HepG2 (cell line): ENCODE measurements at regions not wholly inside any gene's neighbourhood (a gene's known extent, or its start where the extent isn't known, plus 50 kb on each side); places are given as distances from the start of the nearest gene placed in this dataset.

Source experiments
- KDM3A ChIP-seq: IDR thresholded peaks from 2 replicates; pipeline ENCODE4 v1.6.1; 2018; ENCODE audit warnings: low read depth, missing compliant biosample characterization
- MEIS2 ChIP-seq: sonication (generic); formaldehyde crosslinking; IDR thresholded peaks from 2 replicates; pipeline ENCODE4 v1.9.0; 2021; ENCODE audit warnings: mild to moderate bottlenecking, missing genetic modification reagents
- NCOA2 ChIP-seq: sonication (generic); formaldehyde crosslinking; IDR thresholded peaks from 2 replicates; pipeline ENCODE4 v1.8.0; 2022; ENCODE audit warnings: inconsistent platforms
- NFKB2 ChIP-seq: sonication (generic); formaldehyde crosslinking; IDR thresholded peaks from 2 replicates; pipeline ENCODE4 v1.4.0; 2020; ENCODE audit warnings: missing genetic modification reagents, borderline replicate concordance
- PTBP1 ChIP-seq: fragments of 200-400 bp; formaldehyde crosslinking; IDR thresholded peaks from 2 replicates; pipeline ENCODE4 v1.6.1; 2018; ENCODE audit warnings: low read length, low read depth; ENCODE audit not compliant: poor library complexity, severe bottlenecking
- TCF12 ChIP-seq, 2 experiments: fragments of 450-650 bp in 1 of 2; sonication (generic) in 1 of 2; formaldehyde crosslinking in 1 of 2; IDR thresholded peaks; 2 replicates each; pipeline versions ENCODE4 v1.6.1 to v1.8.0; 2017 to 2022; ENCODE audit warnings: antibody characterized with exemption in 1 of 2, mild to moderate bottlenecking in 1 of 2, missing genetic modification reagents in 1 of 2, moderate library complexity in 1 of 2
- THAP11 ChIP-seq: IDR thresholded peaks from 2 replicates; pipeline ENCODE4 v1.6.1; 2016; ENCODE audit warnings: missing biosample characterization, missing genetic modification reagents
- TRIM24 ChIP-seq: sonication (generic); formaldehyde crosslinking; IDR thresholded peaks from 2 replicates; pipeline ENCODE4 v1.8.0; 2022; ENCODE audit warnings: mild to moderate bottlenecking, missing genetic modification reagents
- ZBTB38 ChIP-seq: sonication (generic); formaldehyde crosslinking; IDR thresholded peaks from 2 replicates; pipeline ENCODE4 v1.5.1; 2020; ENCODE audit warnings: mild to moderate bottlenecking, missing genetic modification reagents
- ZNF235 ChIP-seq: sonication (generic); formaldehyde crosslinking; IDR thresholded peaks from 2 replicates; pipeline ENCODE4 v1.8.1; 2023; ENCODE audit warnings: mild to moderate bottlenecking, missing genetic modification reagents, borderline replicate concordance
- ZNF263 ChIP-seq: sonication (generic); formaldehyde crosslinking; IDR thresholded peaks from 2 replicates; pipeline ENCODE4 v1.4.0; 2020; ENCODE audit warnings: missing genetic modification reagents
- ZNF543 ChIP-seq: sonication (generic); formaldehyde crosslinking; IDR thresholded peaks from 2 replicates; pipeline ENCODE4 v1.4.0; 2020; ENCODE audit warnings: mild to moderate bottlenecking, missing genetic modification reagents
- ZNF556 ChIP-seq: sonication (generic); formaldehyde crosslinking; IDR thresholded peaks from 2 replicates; pipeline ENCODE4 v1.4.0; 2020; ENCODE audit warnings: mild to moderate bottlenecking, missing genetic modification reagents, borderline replicate concordance
- ZNF567 ChIP-seq: sonication (generic); formaldehyde crosslinking; IDR thresholded peaks from 2 replicates; pipeline ENCODE4 v1.8.1; 2023; ENCODE audit warnings: mild to moderate bottlenecking, missing genetic modification reagents, borderline replicate concordance
- ZNF569 ChIP-seq: sonication (generic); formaldehyde crosslinking; IDR thresholded peaks from 2 replicates; pipeline ENCODE4 v1.5.0; 2020; ENCODE audit warnings: mild to moderate bottlenecking, missing genetic modification reagents, moderate library complexity, borderline replicate concordance
- ZSCAN31 ChIP-seq: sonication (generic); formaldehyde crosslinking; IDR thresholded peaks from 2 replicates; pipeline ENCODE4 v1.5.0; 2020; ENCODE audit warnings: low read depth, mild to moderate bottlenecking, missing genetic modification reagents
- TF ChIP-seq, protein P1 (sequence below): sonication (generic); formaldehyde crosslinking; IDR thresholded peaks from 2 replicates; pipeline ENCODE4 v1.4.0; 2020; ENCODE audit warnings: missing genetic modification reagents, mild to moderate bottlenecking, borderline replicate concordance
- TF ChIP-seq, protein P2 (sequence below): sonication (generic); formaldehyde crosslinking; IDR thresholded peaks from 2 replicates; pipeline ENCODE4 v1.5.1; 2020; ENCODE audit warnings: missing genetic modification reagents, mild to moderate bottlenecking, borderline replicate concordance
- TF ChIP-seq, protein P3 (sequence below): sonication (generic); formaldehyde crosslinking; IDR thresholded peaks from 2 replicates; pipeline ENCODE4 v1.5.0; 2020; ENCODE audit warnings: missing genetic modification reagents
- TF ChIP-seq, protein P4 (sequence below): sonication (generic); formaldehyde crosslinking; IDR thresholded peaks from 2 replicates; pipeline ENCODE4 v1.5.0; 2020; ENCODE audit warnings: missing genetic modification reagents
- TF ChIP-seq, protein P5 (sequence below): sonication (generic); formaldehyde crosslinking; IDR thresholded peaks from 2 replicates; pipeline ENCODE4 v1.5.0; 2020; ENCODE audit warnings: missing genetic modification reagents, mild to moderate bottlenecking, borderline replicate concordance
- TF ChIP-seq, protein P6 (sequence below): sonication (generic); formaldehyde crosslinking; IDR thresholded peaks from 2 replicates; pipeline ENCODE4 v1.8.1; 2023; ENCODE audit warnings: mild to moderate bottlenecking, missing genetic modification reagents, borderline replicate concordance

DNA sequence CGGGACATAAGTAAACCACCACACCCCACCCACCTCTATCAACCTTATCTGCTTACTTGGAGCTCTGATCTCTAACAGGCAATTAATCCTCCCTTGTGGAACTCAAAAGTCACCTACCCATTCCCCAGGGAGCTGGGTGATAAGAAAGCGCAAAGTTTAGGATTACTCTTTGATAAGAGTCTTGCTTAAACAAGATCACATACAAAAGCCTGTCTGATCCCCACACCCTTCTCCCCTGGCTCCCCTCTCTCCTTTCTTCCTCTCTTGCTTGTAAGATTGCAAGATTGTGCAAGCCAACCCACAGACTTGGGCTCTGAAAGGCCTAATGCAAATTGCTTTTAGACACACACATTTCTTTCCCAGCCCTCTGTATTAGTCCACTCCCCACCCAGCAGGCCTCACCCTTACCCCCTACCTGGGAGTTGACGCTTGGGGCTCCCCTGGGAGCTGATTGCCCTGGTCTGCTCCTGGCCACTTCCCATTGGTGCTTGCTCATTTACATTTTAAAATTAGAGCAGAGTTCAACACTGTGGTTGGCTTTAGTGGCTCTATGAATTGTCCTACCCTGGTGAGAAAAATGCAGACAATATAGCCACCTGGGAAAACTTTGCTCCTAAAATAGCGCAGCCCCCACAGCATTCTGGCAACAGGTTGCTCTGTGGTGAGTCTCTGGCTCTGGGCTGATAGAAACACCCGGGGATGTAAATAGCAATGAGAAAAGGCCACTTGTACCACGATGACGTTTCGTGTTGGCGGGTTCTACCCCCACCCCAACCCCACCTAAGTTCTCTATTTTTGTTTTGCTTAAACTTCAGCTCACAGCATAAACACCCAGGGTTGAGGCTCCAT is 58.9 kb upstream of the EPCAM start (continued):
- TF ChIP-seq ZNF567 (CRISPR knock-in tag) (0 out of 2 replicates have a peak, but pooled peaks have one; percentile 32), NCOA2 (peak; percentile 89; the same call in 1 of the 2 replicates), MEIS2 (no peak), PTBP1 (no peak), TCF12 (IDR thresholded peaks at IDR 0.05) (no peak), TCF12 (CRISPR knock-in tag; IDR thresholded peaks at IDR 0.05) (peak; percentile 55; the same call in 1 of the 2 replicates), NFKB2 (CRISPR knock-in tag) (no peak), ZNF263 (CRISPR knock-in tag) (peak; percentile 52; the same call in 1 of the 2 replicates), ZSCAN31 (CRISPR knock-in tag) (0 out of 2 replicates have a peak, but pooled peaks have one; percentile 4), ZNF543 (no peak), ZBTB38 (CRISPR knock-in tag) (no peak), KDM3A (CRISPR knock-in tag) (0 out of 2 replicates have a peak, but pooled peaks have one; percentile 66), ZNF556 (CRISPR knock-in tag) (no peak), TRIM24 (CRISPR knock-in tag) (no peak), THAP11 (CRISPR knock-in tag) (peak; percentile 45; the same call in 1 of the 2 replicates), ZNF569 (CRISPR knock-in tag) (no peak), ZNF235 (CRISPR knock-in tag) (no peak)
- TF ChIP-seq, protein P1, sequence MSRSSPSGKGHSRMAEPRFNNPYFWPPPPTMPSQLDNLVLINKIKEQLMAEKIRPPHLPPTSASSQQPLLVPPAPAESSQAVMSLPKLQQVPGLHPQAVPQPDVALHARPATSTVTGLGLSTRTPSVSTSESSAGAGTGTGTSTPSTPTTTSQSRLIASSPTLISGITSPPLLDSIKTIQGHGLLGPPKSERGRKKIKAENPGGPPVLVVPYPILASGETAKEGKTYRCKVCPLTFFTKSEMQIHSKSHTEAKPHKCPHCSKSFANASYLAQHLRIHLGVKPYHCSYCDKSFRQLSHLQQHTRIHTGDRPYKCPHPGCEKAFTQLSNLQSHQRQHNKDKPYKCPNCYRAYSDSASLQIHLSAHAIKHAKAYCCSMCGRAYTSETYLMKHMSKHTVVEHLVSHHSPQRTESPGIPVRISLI (CRISPR knock-in tag): 0 out of 2 replicates have a peak, but pooled peaks have one; percentile 22
- TF ChIP-seq, protein P2, sequence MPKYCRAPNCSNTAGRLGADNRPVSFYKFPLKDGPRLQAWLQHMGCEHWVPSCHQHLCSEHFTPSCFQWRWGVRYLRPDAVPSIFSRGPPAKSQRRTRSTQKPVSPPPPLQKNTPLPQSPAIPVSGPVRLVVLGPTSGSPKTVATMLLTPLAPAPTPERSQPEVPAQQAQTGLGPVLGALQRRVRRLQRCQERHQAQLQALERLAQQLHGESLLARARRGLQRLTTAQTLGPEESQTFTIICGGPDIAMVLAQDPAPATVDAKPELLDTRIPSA (CRISPR knock-in tag): no peak
- TF ChIP-seq, protein P3, sequence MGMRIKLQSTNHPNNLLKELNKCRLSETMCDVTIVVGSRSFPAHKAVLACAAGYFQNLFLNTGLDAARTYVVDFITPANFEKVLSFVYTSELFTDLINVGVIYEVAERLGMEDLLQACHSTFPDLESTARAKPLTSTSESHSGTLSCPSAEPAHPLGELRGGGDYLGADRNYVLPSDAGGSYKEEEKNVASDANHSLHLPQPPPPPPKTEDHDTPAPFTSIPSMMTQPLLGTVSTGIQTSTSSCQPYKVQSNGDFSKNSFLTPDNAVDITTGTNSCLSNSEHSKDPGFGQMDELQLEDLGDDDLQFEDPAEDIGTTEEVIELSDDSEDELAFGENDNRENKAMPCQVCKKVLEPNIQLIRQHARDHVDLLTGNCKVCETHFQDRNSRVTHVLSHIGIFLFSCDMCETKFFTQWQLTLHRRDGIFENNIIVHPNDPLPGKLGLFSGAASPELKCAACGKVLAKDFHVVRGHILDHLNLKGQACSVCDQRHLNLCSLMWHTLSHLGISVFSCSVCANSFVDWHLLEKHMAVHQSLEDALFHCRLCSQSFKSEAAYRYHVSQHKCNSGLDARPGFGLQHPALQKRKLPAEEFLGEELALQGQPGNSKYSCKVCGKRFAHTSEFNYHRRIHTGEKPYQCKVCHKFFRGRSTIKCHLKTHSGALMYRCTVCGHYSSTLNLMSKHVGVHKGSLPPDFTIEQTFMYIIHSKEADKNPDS (CRISPR knock-in tag): peak; percentile 73; the same call in 1 of the 2 replicates
- TF ChIP-seq, protein P4, sequence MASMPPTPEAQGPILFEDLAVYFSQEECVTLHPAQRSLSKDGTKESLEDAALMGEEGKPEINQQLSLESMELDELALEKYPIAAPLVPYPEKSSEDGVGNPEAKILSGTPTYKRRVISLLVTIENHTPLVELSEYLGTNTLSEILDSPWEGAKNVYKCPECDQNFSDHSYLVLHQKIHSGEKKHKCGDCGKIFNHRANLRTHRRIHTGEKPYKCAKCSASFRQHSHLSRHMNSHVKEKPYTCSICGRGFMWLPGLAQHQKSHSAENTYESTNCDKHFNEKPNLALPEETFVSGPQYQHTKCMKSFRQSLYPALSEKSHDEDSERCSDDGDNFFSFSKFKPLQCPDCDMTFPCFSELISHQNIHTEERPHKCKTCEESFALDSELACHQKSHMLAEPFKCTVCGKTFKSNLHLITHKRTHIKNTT (CRISPR knock-in tag): no peak
- TF ChIP-seq, protein P5, sequence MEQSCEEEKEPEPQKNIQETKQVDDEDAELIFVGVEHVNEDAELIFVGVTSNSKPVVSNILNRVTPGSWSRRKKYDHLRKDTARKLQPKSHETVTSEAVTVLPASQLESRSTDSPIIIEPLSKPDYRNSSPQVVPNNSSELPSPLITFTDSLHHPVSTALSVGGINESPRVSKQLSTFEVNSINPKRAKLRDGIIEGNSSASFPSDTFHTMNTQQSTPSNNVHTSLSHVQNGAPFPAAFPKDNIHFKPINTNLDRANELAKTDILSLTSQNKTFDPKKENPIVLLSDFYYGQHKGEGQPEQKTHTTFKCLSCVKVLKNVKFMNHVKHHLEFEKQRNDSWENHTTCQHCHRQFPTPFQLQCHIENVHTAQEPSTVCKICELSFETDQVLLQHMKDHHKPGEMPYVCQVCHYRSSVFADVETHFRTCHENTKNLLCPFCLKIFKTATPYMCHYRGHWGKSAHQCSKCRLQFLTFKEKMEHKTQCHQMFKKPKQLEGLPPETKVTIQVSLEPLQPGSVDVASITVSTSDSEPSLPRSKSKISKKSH (CRISPR knock-in tag): no peak
- TF ChIP-seq, protein P6, sequence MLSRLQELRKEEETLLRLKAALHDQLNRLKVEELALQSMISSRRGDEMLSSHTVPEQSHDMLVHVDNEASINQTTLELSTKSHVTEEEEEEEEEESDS (CRISPR knock-in tag): no peak
